Upper lobe of left lung (tissue), 4 donors: ENCODE measurements at regions not wholly inside any gene's neighbourhood (a gene's known extent, or its start where the extent isn't known, plus 50 kb on each side); places are given as distances from the start of the nearest gene placed in this dataset.

ENCODE experiments used
- CTCF ChIP-seq, 6 experiments: fragments of 450-650 bp in 4 of 6; fragments of 200-600 bp in 2 of 6; sonication (generic) in 2 of 6; IDR thresholded peaks; one replicate each; pipeline ENCODE4 v1.5.1; 2016 to 2019; ENCODE audit warnings: antibody characterized with exemption in 6 of 6
- EP300 ChIP-seq, 4 donors: sonication (generic); formaldehyde crosslinking; IDR thresholded peaks; one replicate each; pipeline ENCODE4 v1.5.1; 2017; ENCODE audit warnings: antibody characterized with exemption in 4 of 4, control low read depth in 2 of 4
- POLR2A ChIP-seq, 4 donors: fragments of 450-650 bp; IDR thresholded peaks; one replicate each; pipeline ENCODE4 v1.5.1; 2016 to 2017; ENCODE audit warnings: antibody characterized with exemption in 4 of 4, mild to moderate bottlenecking in 2 of 4

DNA sequence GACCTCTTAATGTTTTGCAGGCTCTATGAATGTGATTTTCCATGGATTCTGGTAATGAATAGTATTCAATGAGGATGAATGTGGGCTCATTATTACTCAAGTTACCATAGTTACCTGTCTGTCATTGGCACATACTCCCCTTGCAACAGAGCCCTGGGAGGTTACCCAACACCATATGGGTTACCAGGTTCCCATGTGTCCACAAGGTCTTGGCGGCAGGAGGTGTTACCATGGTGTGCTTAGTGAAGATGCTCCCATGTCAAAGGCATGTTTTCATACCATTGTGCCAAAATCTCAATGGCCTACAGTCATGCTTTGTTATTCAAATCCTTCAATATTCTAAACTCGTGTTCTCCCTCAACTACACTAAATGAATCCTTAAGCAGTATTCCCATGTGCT is 232.5 kb downstream of the HDGFL1 start:
- TF ChIP-seq CTCF (IDR thresholded peaks at IDR 0.05) (no peak), EP300 (IDR thresholded peaks at IDR 0.05) (no peak), POLR2A (IDR thresholded peaks at IDR 0.05) (no peak)
